ENCODE measurements at regions not wholly inside any gene's neighbourhood (a gene's known extent, or its start where the extent isn't known, plus 50 kb on each side); places are given as distances from the start of the nearest gene placed in this dataset.

DNA sequence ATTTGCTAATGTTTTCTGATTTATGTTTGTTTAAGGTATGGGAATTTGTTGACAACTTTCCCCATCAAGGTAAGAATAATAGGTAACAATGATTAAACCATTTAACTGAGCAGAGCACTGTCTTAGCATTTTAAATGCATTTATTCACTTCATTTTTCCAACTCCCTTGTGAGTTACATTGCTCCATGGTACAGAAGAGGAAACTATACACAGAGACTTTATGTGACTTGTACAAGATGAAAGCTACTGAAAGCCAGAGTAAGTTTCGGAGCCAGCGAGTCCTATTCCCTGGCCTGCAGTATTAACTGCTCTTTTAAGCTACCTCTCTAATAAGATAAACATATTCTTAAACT lies 708.8 kb downstream of the HDGFL1 start:
- TF ChIP-seq, protein P1, sequence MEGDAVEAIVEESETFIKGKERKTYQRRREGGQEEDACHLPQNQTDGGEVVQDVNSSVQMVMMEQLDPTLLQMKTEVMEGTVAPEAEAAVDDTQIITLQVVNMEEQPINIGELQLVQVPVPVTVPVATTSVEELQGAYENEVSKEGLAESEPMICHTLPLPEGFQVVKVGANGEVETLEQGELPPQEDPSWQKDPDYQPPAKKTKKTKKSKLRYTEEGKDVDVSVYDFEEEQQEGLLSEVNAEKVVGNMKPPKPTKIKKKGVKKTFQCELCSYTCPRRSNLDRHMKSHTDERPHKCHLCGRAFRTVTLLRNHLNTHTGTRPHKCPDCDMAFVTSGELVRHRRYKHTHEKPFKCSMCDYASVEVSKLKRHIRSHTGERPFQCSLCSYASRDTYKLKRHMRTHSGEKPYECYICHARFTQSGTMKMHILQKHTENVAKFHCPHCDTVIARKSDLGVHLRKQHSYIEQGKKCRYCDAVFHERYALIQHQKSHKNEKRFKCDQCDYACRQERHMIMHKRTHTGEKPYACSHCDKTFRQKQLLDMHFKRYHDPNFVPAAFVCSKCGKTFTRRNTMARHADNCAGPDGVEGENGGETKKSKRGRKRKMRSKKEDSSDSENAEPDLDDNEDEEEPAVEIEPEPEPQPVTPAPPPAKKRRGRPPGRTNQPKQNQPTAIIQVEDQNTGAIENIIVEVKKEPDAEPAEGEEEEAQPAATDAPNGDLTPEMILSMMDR (IDR thresholded peaks at IDR 0.05; ENCODE audit: unreplicated experiment): no peak
- DNase-seq (ENCODE audit: unreplicated experiment): no peak
- no peaks in the 10 kb centered on the region for H3K4me1 Mint-ChIP-seq (ENCODE audit: insufficient read depth, unreplicated experiment)
- intact Hi-C loops (cut with micrococcal nuclease): no loop called here
- H3K27me3 Mint-ChIP-seq (ENCODE audit: insufficient read depth, unreplicated experiment): no peaks in the 10 kb centered on the region
- no TSS peak for BruUV-seq (replicated peaks)
- CTCF ChIA-PET: interaction anchor here (0.6 kb wide), 1 partner anchor 565 kb away, joined by 5 read pairs; no protein-coding TSS in a partner anchor
- no peaks in the 10 kb centered on the region for H3K36me3 Mint-ChIP-seq (ENCODE audit: insufficient read depth, unreplicated experiment)
- H3K9me3 Mint-ChIP-seq (ENCODE audit: unreplicated experiment): no peaks in the 10 kb centered on the region
- H3K27ac Mint-ChIP-seq (ENCODE audit: low read depth, unreplicated experiment): no peak overlapping the region
- POLR2A ChIA-PET: interaction anchor here (0.6 kb wide), 1 partner anchor 168 kb away, joined by 3 read pairs; no protein-coding TSS in a partner anchor
- no peak overlapping the region for H3K4me3 Mint-ChIP-seq (ENCODE audit: unreplicated experiment)

DNA sequence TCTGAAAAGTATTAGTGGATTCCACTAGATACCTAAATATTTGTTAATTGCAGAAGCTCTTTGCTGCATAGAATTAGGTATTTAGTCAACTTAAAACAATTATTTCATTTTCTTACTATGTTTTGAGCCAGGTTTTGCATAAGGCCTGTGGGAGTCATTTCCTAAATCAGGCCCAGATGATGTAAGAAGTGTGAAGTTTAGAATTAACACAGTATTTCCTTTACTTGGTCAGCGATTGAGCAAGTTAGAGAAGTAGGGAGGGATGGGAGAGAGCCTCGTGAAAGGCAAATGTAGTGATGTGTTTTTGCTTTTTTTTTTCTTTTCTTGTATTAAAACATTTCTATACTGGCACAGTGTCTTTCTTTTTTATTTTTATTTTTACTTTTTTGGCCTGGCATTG lies 711.1 kb downstream of the HDGFL1 start:
- Mint-ChIP-seq H3K4me1 (ENCODE audit: insufficient read depth, unreplicated experiment) (no peaks in the 10 kb centered on the region), H3K9me3 (ENCODE audit: unreplicated experiment) (no peaks in the 10 kb centered on the region), H3K36me3 (ENCODE audit: insufficient read depth, unreplicated experiment) (no peaks in the 10 kb centered on the region), H3K27me3 (ENCODE audit: insufficient read depth, unreplicated experiment) (no peaks in the 10 kb centered on the region), H3K4me3 (ENCODE audit: unreplicated experiment) (no peak overlapping the region), H3K27ac (ENCODE audit: low read depth, unreplicated experiment) (no peak overlapping the region)
- DNase-seq (ENCODE audit: unreplicated experiment): peak; percentile 18
- POLR2A ChIA-PET: no interaction called here
- intact Hi-C loops (cut with micrococcal nuclease): no loop called here
- CTCF ChIA-PET: no interaction called here
- no TSS peak for BruUV-seq (replicated peaks)
- TF ChIP-seq, protein P1 (IDR thresholded peaks at IDR 0.05; ENCODE audit: unreplicated experiment): no peak

DNA sequence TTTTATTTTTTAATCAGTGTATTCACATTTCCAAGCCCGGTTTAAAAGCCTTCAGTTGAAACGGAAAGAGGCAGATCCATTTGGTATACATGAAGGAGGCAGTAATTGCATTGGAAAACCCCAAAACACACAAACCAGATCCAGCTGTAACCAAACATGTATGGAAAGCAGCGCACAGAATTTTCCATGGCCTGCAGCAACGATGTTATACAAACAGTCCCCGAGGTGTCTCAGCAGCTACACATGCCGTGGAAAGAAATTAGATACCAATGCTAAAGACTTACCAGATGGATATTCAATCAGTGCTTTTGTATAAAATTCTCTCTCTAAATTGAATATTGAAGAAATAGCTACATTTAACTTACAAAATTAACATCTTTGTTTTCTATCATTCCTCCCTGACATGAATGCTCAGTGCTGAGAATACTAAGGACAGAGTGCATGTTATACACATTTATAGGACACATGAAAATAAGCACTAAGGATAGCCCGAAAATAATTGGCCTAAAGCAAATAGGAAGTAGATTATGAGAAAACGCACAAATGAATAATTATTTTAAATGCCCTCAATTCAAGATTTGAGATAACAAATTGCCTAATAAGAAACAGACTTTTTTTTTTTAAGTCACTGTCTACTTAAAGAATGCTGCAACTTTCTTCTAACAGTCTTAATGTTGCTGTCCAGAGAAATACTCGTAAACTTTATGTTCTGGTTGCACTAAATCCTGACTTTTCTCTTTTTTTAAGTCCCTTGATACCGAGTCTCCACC lies 713.1 kb downstream of the HDGFL1 start:
- Mint-ChIP-seq H3K36me3 (ENCODE audit: insufficient read depth, unreplicated experiment) (no peaks in the 10 kb centered on the region), H3K9me3 (ENCODE audit: unreplicated experiment) (no peaks in the 10 kb centered on the region), H3K27ac (ENCODE audit: low read depth, unreplicated experiment) (no peak overlapping the region), H3K4me1 (ENCODE audit: insufficient read depth, unreplicated experiment) (no peaks in the 10 kb centered on the region), H3K27me3 (ENCODE audit: insufficient read depth, unreplicated experiment) (no peaks in the 10 kb centered on the region), H3K4me3 (ENCODE audit: unreplicated experiment) (no peak overlapping the region)
- intact Hi-C loops (cut with micrococcal nuclease): no loop called here
- BruUV-seq (replicated peaks): no TSS peak
- TF ChIP-seq, protein P1 (IDR thresholded peaks at IDR 0.05; ENCODE audit: unreplicated experiment): no peak
- DNase-seq (ENCODE audit: unreplicated experiment): no peak
- POLR2A ChIA-PET: interaction anchor here (0.7 kb wide), 1 partner anchor 83 kb away, joined by 3 read pairs; no protein-coding TSS in a partner anchor
- CTCF ChIA-PET: no interaction called here

DNA sequence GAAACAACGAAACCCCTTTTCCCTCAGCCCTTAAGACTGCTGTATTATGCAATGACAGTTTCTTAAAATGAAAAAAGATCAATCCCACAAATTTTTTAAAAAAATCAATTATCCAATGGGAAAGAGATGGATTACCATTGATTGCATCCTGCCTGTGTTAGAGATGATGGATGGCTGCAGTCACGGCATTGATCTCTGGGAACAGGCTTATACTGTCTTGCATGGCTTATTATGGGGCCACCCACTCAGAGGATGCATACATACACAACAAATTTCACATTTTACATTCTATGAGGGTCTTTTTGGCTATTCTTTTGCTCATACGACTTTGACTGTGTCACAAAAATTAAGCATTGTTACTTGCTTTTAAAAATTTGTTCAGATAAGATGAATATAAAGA lies 724.3 kb downstream of the HDGFL1 start:
- Mint-ChIP-seq H3K27ac (ENCODE audit: low read depth, unreplicated experiment) (no peak overlapping the region), H3K9me3 (ENCODE audit: unreplicated experiment) (no peaks in the 10 kb centered on the region), H3K36me3 (ENCODE audit: insufficient read depth, unreplicated experiment) (no peaks in the 10 kb centered on the region), H3K27me3 (ENCODE audit: insufficient read depth, unreplicated experiment) (no peaks in the 10 kb centered on the region), H3K4me3 (ENCODE audit: unreplicated experiment) (no peak overlapping the region), H3K4me1 (ENCODE audit: insufficient read depth, unreplicated experiment) (no peaks in the 10 kb centered on the region)
- POLR2A ChIA-PET: no interaction called here
- intact Hi-C loops (cut with micrococcal nuclease): no loop called here
- no peak for DNase-seq (ENCODE audit: unreplicated experiment)
- CTCF ChIA-PET: no interaction called here
- no TSS peak for BruUV-seq (replicated peaks)
- TF ChIP-seq, protein P1 (IDR thresholded peaks at IDR 0.05; ENCODE audit: unreplicated experiment): no peak
